BLaER1 treated with 17β-estradiol and CSF1 and Interleukin-3, amounts not matched to agents 10 nM and 100 nM (cell line): ENCODE measurements at regions not wholly inside any gene's neighbourhood (a gene's known extent, or its start where the extent isn't known, plus 50 kb on each side); places are given as distances from the start of the nearest gene placed in this dataset.
A peak's percentile ranks its signal among the peaks of the same experiment; 100 is the strongest.
"Not testable (repeated sequence)": the region's sequence is repeated elsewhere in the genome, so short reads cannot be mapped to it uniquely, and the experiment has no call there.

Experiments
- H3K27ac ChIP-seq, 11 experiments: shearing (Covaris generic); formaldehyde crosslinking; 2 replicates each; pipeline ENCODE4 v1.8.1; 2022
- H3K27me3 ChIP-seq, 11 experiments: shearing (Covaris generic); formaldehyde crosslinking; 2 replicates each; pipeline ENCODE4 v1.8.1; 2022
- H3K36me3 ChIP-seq, 11 experiments: shearing (Covaris generic); formaldehyde crosslinking; 2 replicates each; pipeline ENCODE4 v1.8.1; 2022
- H3K4me1 ChIP-seq, 10 experiments: shearing (Covaris generic); formaldehyde crosslinking; 2 replicates each; pipeline ENCODE4 v1.8.1; 2022
- H3K4me2 ChIP-seq, 11 experiments: shearing (Covaris generic); formaldehyde crosslinking; 2 replicates each; pipeline ENCODE4 v1.8.1; 2022
- H3K4me3 ChIP-seq, 10 experiments: shearing (Covaris generic); formaldehyde crosslinking; 2 replicates each; pipeline ENCODE4 v1.8.1; 2022
- H3K9ac ChIP-seq, 11 experiments: shearing (Covaris generic); formaldehyde crosslinking; 2 replicates each; pipeline ENCODE4 v1.8.1; 2022
- H3K9me3 ChIP-seq, 11 experiments: shearing (Covaris generic); formaldehyde crosslinking; replicated peaks in 1 of 11; 2 replicates each; pipeline ENCODE4 v1.8.1; 2022
- H4K20me1 ChIP-seq, 11 experiments: shearing (Covaris generic); formaldehyde crosslinking; 2 replicates each; pipeline ENCODE4 v1.8.1; 2022
- Cebpa-rat ChIP-seq, 11 experiments: shearing (Covaris generic); IDR thresholded peaks; 2 replicates each; pipeline ENCODE4 v1.8.1; 2022

- no peak for TF ChIP-seq Cebpa-rat (IDR thresholded peaks at IDR 0.05)
- Histone ChIP-seq H3K36me3 (no peaks in the 10 kb centered on the region), H3K27me3 (no peaks in the 10 kb centered on the region), H3K4me2 (no peak overlapping the region), H3K9me3 (no peaks in the 10 kb centered on the region), H3K4me3 (no peak overlapping the region), H3K4me1 (no peaks in the 10 kb centered on the region), H3K9ac (no peak overlapping the region), H4K20me1 (no peaks in the 10 kb centered on the region), H3K27ac (no peak overlapping the region)
These were observed 472.8 kb upstream of the SLITRK5 start for GRCh38 chr13:87198371-87198770.

DNA sequence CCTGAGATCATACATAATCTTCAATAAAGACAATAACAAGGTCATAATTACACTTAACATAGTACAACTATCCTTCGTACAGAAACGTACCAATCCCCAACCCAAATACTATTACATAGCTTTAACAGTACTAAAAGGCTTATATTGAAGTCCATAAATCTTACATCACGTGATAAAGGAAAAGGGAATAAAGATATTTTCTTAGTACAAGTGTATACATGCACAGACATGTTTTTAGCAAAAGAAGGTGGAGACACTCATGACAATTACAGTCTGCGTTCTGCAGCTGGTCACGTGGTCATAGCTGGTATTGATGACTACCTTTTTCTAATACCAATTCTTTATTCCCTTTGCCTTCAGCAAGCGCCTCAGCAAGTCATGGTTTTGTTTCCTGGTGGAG is 464.5 kb upstream of the SLITRK5 start:
- TF ChIP-seq Cebpa-rat (IDR thresholded peaks at IDR 0.05) = no peak
- Histone ChIP-seq H3K9me3 (no peaks in the 10 kb centered on the region), H3K36me3 (no peaks in the 10 kb centered on the region), H3K27me3 (no peaks in the 10 kb centered on the region), H4K20me1 (no peaks in the 10 kb centered on the region), H3K4me1 (no peaks in the 10 kb centered on the region), H3K4me2 (no peak overlapping the region), H3K9ac (no peak overlapping the region), H3K27ac (no peak overlapping the region), H3K4me3 (no peak overlapping the region)

- no peak overlapping the region for H3K4me2 ChIP-seq
- H3K4me3 ChIP-seq = no peak overlapping the region
- H4K20me1 ChIP-seq = no peaks in the 10 kb centered on the region
- no peaks in the 10 kb centered on the region for H3K9me3 ChIP-seq
- H3K36me3 ChIP-seq = no peaks in the 10 kb centered on the region
- no peak overlapping the region for H3K9ac ChIP-seq
- TF ChIP-seq Cebpa-rat (IDR thresholded peaks at IDR 0.05) = no peak
- H3K27me3 ChIP-seq = no peaks in the 10 kb centered on the region
- no peak overlapping the region for H3K27ac ChIP-seq
- no peaks in the 10 kb centered on the region for H3K4me1 ChIP-seq
These were observed 463.7 kb upstream of the SLITRK5 start for GRCh38 chr13:87207280-87208003.

DNA sequence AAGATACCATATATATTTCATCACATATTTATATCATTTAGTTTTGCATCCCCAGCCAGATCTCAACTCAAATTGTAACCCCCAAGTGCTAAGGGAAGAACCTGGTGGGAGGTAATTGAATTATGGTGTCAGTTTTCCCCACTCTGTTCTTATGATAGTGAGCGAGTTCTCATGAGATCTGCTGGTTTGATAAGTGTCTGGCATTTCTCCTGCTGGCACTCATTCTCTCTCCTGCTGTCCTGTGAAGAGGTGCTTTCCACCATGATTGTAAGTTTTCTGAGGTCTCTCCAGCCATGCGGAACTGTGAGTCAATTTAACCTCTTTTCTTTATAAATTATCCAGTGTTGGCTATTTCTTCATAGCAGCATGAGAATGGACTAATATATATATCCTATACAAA is 462.5 kb upstream of the SLITRK5 start:
- no peaks in the 10 kb centered on the region for H4K20me1 ChIP-seq
- H3K9me3 ChIP-seq = no peaks in the 10 kb centered on the region
- H3K27me3 ChIP-seq = no peaks in the 10 kb centered on the region
- no peak overlapping the region for H3K9ac ChIP-seq
- TF ChIP-seq Cebpa-rat (IDR thresholded peaks at IDR 0.05) = no peak
- no peak overlapping the region for H3K27ac ChIP-seq
- H3K4me3 ChIP-seq = no peak overlapping the region
- no peaks in the 10 kb centered on the region for H3K4me1 ChIP-seq
- no peak overlapping the region for H3K4me2 ChIP-seq
- no peaks in the 10 kb centered on the region for H3K36me3 ChIP-seq

DNA sequence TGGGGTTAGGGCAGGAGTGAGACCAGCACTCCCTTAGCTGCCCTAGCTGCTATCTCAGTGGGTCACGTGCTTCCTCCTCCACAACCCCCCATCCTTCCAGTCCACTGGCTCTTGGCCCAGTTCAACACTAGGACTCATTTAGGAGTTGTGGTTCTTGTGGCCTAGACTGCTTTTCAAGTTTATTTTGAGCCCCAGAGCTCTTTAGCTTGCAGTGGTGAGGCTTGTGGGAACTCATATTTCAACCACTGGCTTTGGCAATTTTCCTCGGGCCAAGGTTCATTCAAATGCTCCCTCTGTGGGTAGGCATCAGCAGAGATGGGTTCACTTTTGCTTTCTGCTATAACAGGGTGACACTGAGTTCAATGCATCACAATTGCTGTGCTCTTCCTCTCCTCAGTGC is 436.2 kb upstream of the SLITRK5 start:
- no peaks in the 10 kb centered on the region for H3K27me3 ChIP-seq
- peak in 2 of 11 experiments; percentile 52 to 53; a peak in 5 of 22 replicates for TF ChIP-seq Cebpa-rat (IDR thresholded peaks at IDR 0.05)
- H3K9ac ChIP-seq = no peak overlapping the region
- H3K27ac ChIP-seq = peak overlapping the region in 3 of 11 experiments; percentile 10 to 59 (median 38); a peak in 3 of 22 replicates
- peaks cover 0 to 5% (median 0%) of the 10 kb centered on the region in 11 experiments; a peak in 3 of 22 replicates for H3K9me3 ChIP-seq
- H3K36me3 ChIP-seq = no peaks in the 10 kb centered on the region
- H3K4me3 ChIP-seq = no peak overlapping the region
- peak overlapping the region in 10 of 11 experiments; percentile 30 to 62 (median 55); a peak in 20 of 22 replicates for H3K4me2 ChIP-seq
- H3K4me1 ChIP-seq = peaks cover 6 to 19% (median 16%) of the 10 kb centered on the region in 10 experiments; a peak in 17 of 20 replicates
- H4K20me1 ChIP-seq = no peaks in the 10 kb centered on the region

- Histone ChIP-seq H3K4me2 (peak overlapping the region in 10 of 11 experiments; percentile 30 to 62 (median 55); a peak in 16 of 22 replicates), H3K4me1 (peaks cover 6 to 19% (median 16%) of the 10 kb centered on the region in 10 experiments; a peak in 17 of 20 replicates), H3K27ac (peak overlapping the region in 1 of 11 experiments; percentile 40; a peak in 2 of 22 replicates), H3K27me3 (no peaks in the 10 kb centered on the region), H3K36me3 (no peaks in the 10 kb centered on the region), H4K20me1 (no peaks in the 10 kb centered on the region), H3K9ac (no peak overlapping the region), H3K9me3 (peaks cover 0 to 5% (median 0%) of the 10 kb centered on the region in 11 experiments; a peak in 3 of 22 replicates), H3K4me3 (no peak overlapping the region)
- no peak for TF ChIP-seq Cebpa-rat (IDR thresholded peaks at IDR 0.05)
These were observed 435.6 kb upstream of the SLITRK5 start for GRCh38 chr13:87235621-87236020.

DNA sequence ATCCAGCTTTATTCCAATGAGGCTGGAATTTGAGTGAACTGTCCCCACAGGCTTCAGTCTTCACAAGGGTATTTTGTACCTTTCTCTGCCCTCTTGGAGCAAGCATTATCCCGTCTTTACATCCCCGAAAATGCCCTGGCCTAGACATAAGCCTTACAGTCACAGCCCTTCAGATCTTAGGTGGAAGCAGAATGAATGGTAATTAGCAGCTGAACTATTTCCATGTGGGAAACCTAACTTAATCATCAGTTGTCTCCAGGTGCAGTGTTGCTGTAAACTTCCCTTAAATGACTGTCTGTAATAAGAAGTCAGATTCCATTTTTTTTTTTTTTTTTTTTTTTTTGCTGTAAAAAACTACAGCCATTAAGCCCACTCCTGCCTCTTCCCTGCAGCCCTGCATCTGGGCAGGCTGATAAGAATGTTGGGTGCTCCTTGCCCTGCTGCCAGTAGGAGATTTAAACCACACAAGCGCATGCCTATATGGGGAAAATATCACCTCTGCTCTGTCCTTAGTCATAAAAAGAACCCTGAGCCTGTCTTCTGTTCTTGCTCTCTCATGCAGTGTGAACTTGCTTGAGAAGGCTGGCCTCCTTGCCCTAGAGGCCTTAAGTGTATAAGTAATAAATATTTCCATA is 426.8 kb upstream of the SLITRK5 start:
- no peaks in the 10 kb centered on the region for H4K20me1 ChIP-seq
- H3K27me3 ChIP-seq = no peaks in the 10 kb centered on the region
- H3K9me3 ChIP-seq = peaks cover 0 to 9% (median 0%) of the 10 kb centered on the region in 11 experiments; a peak in 1 of 22 replicates
- H3K4me1 ChIP-seq = no peaks in the 10 kb centered on the region
- TF ChIP-seq Cebpa-rat (IDR thresholded peaks at IDR 0.05) = no peak
- H3K36me3 ChIP-seq = no peaks in the 10 kb centered on the region
- no peak overlapping the region for H3K27ac ChIP-seq
- H3K4me3 ChIP-seq = no peak overlapping the region
- H3K4me2 ChIP-seq = no peak overlapping the region
- H3K9ac ChIP-seq = no peak overlapping the region

DNA sequence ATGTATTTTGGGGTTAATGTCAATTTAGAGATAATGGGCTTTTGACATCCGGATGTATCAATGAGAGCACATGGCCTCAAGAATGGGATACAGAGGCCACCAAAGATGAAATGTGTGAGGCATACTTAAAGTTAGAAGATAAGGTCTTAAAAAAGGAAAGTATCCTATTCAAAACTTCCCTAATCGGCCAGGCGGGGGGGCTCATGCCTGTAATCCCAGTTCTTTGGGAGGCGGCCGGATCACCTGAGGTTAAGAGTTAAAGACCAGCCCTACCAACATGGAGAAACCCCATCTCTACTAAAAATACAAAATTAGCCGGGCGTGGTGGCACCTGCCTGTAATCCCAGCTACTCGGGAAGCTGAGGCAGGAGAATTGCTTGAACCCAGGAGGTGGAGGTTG is 421.3 kb upstream of the SLITRK5 start:
- H3K9me3 ChIP-seq, H3K27me3 ChIP-seq, H3K4me3 ChIP-seq, H3K9ac ChIP-seq, H4K20me1 ChIP-seq, H3K36me3 ChIP-seq, H3K4me1 ChIP-seq, H3K27ac ChIP-seq, H3K4me2 ChIP-seq: not testable (repeated sequence)

DNA sequence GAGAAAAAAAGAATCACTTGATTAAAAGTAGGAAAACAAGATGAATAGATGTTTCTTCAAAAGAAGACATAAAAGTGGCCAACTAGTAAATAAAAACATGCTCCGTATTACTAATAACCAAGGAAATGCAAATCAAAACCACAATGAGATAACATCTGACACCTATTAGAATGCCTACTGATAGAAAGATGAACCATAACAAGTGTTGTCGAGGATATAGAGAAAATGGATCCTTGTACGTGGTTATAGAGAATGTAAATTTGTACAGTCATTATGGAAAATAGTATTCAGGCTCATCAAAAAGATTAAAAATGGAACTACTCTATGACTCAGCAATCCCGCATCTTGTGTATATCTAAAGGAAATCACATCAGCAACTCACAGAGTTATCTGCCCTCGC is 415.8 kb upstream of the SLITRK5 start:
- Histone ChIP-seq H4K20me1 (no peaks in the 10 kb centered on the region), H3K27me3 (no peaks in the 10 kb centered on the region), H3K27ac (no peak overlapping the region), H3K4me1 (no peaks in the 10 kb centered on the region), H3K4me3 (no peak overlapping the region), H3K9ac (no peak overlapping the region), H3K9me3 (peaks cover 0 to 8% (median 4%) of the 10 kb centered on the region in 11 experiments; a peak in 5 of 22 replicates), H3K36me3 (no peaks in the 10 kb centered on the region), H3K4me2 (no peak overlapping the region)
- no peak for TF ChIP-seq Cebpa-rat (IDR thresholded peaks at IDR 0.05)
